HG02571 (cell line): ENCODE measurements at regions not wholly inside any gene's neighbourhood (a gene's known extent, or its start where the extent isn't known, plus 50 kb on each side); places are given as distances from the start of the nearest gene placed in this dataset.
"Not testable (repeated sequence)": the region's sequence is repeated elsewhere in the genome, so short reads cannot be mapped to it uniquely, and the experiment has no call there.

Experiments
- ATAC-seq: cut with Tn5 transposase; IDR thresholded peaks from one replicate; pipeline ENCODE4 v1.9.1; 2021; ENCODE audit warnings: mild to moderate bottlenecking, moderate library complexity; ENCODE audit not compliant: unreplicated experiment

DNA sequence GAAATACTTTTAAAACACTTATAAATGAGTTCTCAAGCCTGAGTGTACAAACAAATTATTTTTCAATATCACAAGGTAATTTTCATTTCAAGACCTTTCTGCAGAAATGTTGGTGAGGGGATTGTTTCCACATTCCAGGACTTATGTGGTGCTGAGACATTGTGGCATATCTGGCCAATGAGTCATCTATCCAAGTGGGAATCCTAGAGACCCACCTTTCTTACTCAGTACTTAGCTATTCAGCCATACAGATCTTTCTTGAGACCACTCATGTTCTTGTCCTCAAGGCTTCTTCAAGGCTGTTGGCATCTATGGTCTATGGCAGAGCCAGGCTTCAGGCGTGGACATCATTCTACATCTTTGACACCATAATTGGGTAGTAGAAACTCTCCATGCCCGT lies 225.4 kb downstream of the DKK1 start:
- no peak for ATAC-seq

DNA sequence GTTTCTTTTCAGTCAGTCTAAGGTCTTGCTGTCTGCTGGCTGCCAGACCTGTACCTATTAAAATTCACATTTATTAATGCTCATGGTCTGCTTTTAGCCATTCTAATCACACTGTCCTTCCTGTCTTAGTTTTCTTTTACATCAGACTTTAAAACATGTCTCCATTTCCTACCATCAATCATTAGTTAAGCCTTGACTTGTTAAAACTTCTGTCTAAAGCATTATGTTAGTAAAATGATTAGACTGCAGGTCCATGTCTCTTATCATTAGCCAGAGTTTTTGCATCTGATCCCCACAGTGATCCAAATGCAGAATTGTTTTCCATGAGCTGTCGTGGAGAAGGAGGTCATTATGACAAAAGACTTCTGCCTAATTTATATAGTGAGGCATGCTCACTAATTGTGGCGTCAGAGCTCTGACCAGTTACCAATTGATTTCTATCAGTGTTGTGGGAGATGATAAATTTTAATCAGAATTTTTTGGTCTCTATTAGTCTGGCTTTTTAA lies 226.5 kb downstream of the DKK1 start:
- ATAC-seq = no peak

DNA sequence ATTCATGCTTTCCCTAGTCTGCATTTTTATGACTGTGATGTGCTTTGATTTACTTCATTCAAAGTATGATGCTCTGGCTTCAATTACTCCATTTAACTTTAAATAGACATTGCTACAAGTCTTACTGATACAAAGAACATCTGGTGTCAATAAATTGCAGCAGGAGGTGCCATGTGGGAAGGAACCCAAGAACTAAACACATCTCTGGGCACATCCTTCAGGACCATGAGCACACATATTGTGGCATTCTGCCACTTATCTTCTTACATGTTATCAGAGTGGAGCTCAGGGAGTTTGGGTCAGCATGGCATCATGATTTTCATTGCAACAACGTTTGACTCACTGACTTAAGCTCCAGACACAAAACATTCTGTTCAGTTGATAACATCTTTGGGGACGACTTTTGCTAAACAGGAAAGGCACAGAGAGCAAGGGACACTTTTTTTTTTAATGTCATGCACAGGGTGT lies 227.0 kb downstream of the DKK1 start:
- no peak for ATAC-seq

DNA sequence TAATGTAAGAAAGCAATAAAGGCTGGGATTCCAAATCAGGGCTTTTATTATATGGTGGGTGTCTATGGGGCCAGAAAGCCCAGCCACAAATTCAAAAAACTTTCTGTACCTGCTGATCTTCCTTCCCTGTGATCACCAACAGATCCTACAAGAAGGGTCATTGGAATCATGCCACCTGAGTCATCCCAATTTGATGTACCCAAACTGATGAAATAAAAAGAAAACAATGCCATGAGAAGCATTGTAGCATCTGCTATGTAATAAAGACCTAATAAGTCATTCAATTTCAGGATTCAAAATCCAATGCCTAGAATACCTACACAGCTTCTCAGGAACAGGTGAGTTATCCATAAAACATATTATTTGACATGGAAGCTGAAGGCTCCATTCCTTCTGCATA lies 228.8 kb downstream of the DKK1 start:
- no peak for ATAC-seq

DNA sequence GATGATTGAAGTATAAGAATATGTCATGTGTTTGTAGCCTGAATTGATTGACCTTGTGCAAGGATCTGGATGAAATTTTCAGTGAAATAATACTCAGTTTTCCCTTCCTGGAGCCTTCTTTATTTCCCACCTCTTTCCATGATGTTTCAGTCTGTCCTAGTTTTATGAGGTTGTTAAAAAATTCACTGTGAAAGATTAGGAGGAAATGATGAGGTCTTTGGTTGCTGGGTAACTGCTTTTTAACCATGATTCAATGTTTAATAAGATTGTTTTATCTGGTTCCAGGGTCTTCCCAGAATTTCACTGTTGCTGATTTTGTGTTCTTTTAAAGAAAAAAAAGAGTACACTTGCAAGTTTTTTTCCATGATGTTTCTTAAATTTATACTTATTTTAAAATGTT lies 221.5 kb downstream of the MBL2 start:
- ATAC-seq = no peak

DNA sequence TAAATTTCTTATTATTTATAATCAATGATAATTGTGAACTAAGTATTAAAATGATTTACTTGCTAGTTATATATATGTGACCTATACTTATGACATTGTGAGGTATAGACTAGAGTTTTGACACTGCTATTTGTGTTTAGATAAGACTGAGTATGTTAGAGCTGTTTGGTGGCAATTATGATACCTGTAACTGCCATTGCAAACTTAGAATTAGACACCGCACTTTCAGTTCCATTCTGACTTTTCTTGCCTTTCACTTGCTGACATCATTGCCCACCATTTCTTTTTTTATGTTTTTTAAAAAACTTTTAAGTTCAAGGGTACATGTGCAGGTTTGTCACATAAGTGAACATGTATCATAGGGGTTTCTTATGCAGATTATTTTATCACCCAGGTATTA lies 214.5 kb downstream of the MBL2 start:
- no peak for ATAC-seq

DNA sequence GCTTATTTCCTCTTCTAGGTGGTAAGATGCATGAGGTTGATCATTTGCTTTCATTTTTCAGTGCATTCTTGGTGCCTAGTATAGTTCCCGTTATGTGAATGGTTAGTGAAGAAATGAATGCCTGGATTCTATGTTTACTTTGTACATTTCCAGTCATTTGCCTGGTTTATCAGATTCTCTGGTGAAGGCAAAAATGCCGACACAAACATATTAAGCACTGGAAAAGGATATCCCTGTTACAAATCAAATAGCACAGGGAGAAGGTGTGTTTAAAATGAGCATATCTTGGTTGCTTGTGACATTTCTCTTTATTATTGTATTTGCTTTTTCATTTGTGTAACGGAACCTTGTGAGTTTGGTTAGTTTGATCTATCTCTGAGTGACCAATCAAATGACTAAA lies 211.3 kb downstream of the MBL2 start:
- no peak for ATAC-seq

DNA sequence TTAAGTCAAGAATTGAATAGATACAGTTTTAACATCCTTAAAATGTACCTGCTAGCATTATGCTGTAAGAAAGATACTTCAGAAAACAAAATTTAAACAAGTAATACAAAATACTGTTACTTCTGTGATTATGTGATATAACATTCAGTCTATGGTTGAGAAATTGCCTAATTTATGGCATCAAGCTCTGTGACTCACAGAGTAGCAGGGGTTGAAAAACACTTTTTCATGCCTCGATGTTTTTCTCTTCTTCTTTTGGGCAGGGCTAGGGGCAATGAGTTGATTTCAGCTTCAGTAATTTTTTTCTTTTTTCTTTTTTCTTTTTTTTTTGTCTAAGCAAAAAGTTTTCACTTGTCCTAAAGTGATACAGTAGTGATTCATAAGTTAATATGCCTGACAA lies 209.2 kb downstream of the MBL2 start:
- no peak for ATAC-seq

DNA sequence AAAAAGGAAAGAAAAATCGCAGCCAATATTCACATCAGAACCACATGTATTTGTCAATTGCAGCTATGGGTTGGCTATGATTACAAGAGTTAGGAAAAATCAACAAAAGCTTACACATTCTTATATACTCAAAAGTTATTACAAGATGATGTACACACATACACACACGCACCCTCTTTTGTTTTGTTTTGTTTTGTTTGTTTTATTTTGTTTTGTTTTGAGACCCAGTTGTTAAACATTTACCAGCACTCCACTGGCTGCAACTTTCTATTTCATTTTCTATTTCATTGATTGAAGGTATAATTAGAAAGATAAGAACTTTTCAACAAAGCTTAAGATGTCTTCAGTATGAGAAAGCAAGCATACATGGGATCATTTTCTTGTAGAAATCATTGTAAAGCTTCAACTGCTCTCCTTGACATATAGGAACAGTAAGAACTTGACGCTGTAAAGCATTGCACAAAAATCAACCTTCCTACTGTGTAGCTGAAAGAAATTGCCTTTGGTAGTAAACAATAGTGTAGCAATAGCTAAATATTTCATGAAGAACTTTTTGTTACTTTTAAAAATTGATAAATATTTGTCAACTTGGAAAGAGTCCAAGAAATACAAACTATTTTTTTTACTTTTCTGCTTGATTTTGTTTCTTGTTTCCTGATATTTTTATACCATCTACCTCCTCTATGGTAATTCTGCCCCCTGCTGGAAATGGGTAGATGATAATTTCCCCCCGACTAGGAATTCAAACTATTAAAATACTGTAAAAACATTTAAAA lies 205.9 kb downstream of the MBL2 start:
- no peak for ATAC-seq

DNA sequence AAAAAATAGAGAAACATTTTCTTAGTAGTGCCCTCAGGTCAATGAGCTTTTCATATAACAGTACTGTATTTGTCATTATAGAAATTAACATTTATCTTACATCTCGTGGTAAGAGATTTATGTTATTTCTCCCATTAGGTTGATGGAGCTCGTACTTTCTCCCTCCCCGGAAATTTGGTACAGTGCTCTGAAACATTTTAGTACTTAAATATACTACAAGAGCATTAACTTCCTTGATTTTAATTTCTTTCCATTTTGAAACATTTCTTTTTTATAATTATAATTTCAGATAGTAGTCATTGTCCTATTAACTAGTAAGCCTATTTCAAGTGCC lies 205.4 kb downstream of the MBL2 start:
- ATAC-seq = no peak

DNA sequence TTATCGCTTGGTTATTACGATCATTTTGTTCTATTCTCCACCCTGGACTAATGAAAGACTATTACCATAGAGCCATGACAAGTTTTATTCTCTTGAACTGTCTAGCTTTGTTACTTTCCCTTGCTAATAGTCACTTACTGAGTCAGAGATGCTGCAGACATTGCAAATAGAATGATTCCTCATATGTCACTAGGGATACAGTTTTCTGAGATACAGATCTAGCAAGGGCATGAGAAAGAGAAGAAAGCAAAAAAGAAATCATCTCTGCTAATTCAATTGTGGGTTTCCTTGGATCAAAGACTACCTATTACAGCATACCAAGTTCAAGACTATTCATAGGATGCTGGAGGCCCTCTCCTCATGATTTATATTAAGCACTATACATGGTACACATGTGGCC lies 204.3 kb downstream of the MBL2 start:
- no peak for ATAC-seq

DNA sequence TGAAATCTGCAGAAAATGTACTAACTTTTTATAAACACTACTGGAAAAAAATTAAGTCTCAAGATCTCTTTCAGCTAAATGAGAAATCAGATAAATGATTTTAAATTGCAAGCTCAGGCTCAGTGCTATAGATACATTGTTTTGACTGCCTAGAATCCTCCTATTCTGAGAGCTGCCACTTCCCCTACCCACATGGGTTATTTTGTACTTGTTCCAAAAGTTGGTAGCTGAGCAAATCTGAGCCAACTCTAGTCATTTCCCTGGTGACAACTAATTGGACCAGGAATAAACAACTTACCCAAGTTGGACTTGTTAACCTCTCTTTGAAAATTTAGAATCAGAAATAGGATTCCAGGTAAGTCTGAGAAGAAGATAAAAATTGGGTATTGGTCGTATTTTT lies 202.1 kb downstream of the MBL2 start:
- ATAC-seq = no peak

DNA sequence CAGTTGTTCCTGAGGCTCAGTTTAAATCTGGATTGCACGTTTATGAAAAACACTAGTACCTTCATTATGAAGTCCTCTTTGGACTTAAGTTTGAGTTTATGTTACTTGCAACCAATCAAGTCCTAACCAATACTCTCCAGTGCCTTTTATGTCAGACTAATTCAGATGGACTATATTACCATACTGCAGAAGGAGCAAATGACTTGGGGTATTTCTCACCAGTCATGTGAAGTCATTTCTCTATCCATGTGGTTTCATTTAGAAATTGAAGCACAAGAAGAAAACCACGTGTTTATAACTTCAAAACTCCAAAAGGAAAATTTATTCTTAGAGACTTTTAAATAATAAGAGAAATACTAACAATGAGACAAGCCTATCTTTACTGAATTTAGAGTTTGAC lies 201.6 kb downstream of the MBL2 start:
- ATAC-seq = no peak

DNA sequence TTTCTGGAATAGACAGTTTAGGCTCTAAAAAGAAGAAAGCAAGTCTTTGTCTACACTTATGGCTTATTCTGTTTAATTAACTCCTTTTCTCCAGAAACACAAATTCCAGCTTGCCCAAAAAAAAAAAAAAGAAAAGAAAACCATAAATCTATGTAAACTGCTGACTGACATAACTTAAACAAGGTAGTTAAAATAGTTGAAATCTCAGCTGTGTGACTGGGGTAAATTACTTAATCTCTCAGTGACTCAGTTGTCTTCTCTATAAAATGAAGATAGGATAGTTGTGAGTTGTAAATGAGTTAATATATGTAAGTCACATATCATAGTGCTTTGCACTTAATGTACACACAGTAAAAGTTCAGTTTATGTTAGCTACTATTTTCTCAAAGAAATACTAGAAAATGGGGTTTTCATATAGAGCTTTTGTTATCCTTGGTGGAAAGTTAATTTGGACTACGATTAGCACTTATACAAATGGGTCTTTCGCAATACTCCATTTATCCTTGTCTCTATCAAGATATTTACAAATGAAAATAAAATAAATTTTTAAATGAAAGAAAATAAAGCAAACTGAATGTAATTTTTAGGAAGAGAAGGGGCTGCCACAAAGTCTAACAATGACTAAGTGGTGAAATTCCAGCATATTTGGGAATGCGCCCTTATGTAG lies 200.9 kb downstream of the MBL2 start:
- no peak for ATAC-seq

DNA sequence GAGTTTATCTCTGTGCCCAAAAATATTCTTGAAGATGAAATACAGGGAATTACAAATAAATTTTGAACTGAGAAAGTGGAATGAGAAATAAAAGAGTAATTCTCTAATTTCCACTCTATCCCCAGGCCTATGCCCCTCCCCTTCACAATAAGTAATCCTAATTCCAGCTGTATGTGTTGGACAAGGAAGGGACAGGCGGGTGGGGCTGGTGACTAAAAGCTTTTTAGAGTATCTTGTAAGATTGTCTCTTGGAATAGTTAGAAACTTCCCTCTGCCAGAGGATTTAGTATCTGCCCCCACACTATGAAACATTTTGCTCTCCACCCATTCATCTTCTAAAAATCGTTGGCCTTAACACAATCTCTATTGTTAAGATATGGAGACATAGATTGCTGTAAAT lies 199.2 kb downstream of the MBL2 start:
- no peak for ATAC-seq

DNA sequence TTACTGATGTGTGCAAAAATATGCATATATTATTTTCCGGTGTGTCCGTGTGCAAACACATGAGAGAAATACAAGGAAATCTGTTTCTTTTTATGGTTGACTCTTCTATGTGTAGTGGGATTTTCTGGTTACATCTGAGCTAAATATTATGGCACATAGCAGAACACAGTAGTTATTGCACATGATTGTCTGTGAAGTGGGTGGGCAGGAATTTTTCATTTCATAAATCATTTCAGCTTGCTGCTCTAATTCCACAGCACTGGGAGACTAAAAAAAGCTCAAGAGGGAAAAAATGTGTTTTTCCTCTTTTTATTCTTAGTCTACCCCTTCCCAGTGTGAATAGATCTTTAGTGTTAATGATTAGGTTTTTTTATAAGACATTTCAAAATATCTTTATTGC lies 197.9 kb downstream of the MBL2 start:
- no peak for ATAC-seq

DNA sequence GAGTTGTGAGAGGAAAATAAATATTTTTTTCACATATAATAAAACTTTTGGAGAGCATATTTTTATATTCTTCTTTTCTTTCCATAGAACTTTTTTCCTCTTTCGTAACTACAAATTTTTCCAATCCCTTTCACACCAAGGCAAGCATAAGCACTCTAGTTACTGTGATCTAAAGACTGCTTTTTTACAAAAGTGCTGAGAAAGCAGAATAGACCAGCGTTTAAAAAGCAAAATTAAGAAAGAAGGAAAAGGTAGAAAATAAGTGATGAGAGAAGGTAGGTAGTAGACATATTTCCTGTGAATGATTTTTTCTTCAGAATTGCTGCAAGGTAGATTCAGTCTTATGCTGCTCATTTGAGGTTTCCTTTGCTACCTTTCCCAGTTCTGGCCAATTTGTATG lies 195.5 kb downstream of the MBL2 start:
- ATAC-seq = no peak

DNA sequence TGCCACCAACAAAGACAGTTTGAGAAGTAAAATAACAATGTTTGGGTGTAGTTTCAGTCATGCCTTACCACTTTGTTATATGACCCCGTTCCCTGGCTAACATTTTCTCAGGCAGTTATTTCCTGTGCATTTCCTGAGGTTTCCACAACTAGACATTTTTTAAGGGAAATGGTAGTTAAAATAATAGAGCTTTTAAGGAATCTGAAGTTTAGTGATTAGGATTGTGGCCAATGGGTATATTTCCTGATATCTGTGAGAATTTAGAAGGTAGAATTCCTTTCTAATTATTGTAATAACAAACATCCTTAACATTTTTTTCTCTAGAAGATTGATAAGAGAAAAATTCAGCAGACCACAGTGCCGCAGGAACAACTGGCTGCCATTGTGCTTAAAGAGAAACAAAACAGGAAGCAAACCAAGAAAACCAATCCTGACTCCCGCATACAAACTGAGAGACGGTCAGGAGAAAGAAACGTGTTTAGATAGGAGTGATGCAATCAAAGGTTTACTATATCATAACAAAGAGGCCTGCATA lies 193.6 kb downstream of the MBL2 start:
- no peak for ATAC-seq

DNA sequence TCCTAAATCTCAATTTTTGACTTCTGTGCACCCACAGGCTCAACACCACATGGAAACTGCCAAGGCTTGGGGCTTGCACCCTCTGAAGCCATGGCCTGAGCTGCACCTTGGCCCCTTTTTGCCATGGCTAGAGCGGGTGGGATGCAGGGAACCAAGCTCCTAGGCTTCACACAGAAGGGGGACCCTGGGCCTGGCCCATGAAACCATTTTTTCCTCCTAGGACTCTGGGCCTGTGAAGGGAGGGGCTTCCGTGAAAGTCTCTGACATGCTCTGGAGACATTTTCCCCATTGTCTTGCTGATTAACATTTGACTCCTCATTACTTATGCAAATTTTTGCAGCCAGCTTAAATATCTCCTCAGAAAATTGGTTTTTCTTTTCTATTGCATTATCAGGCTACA lies 190.9 kb downstream of the MBL2 start:
- ATAC-seq = not testable (repeated sequence)

DNA sequence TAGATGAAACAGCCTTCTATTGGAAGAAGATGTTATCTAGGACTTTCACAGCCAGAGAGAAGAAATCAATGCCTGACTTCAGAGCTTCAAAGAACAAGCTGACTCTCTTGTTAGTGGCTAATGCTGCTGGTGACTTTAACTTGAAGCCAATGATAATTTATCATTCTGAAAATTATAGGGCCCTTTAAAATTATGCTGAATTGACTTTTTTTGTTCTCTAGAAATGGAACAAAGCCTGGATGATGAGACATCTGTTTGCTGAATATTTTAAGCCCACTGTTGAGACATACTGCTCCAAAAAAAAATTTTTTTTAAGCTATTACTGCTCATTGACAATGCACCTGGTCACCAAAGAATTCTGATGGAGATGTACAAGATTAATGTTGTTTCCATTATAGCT lies 189.2 kb downstream of the MBL2 start:
- ATAC-seq = no peak

DNA sequence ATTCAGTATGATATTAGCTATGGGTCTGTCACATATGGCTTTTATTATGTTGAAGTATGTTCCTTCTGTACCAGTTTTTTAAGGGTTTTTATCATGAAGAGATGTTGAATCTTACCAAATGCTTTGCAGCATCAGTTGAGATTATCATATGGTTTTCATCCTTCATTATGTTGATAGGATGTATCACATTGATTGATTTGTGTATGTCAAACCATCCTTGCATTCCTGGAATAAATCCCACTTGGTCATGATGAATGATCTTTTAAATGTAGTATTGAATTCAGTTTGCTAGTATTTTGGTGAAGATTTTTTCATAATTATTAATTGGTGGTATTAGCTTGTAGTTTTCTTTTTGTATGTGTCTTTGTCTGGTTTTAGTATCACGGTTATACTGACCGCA lies 185.9 kb downstream of the MBL2 start:
- no peak for ATAC-seq

DNA sequence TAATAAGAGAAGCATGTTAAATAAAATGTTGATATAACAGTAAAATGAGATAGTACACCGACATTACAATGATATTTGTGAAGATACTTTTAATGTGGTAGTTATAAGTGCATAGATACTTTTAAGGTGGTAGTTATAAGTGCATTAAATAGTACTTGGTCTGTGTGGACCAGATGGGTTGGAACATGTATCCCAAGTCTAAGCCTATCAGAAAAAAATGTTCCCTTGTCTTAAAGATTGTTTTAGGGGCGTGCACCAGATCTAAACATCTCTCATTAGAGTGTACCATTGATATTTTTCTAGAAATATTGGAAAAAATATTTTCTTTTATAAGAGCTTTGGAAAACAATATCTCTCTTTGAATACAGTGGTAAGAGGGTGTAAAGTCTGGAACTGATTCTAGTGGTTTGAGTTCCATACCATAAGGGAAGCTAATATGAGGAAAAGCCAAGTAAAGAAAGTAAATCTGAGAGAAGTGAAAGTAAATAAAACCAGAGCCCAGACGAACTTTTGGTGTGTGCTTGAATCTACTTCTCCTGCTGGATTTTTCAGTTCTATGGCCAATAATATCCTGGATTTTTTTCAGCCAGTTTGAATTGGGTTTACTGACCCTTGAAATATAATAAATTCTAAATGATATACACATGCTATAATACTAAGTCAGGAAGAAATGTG lies 175.3 kb downstream of the MBL2 start:
- ATAC-seq = no peak
